Right lobe of liver (tissue), 6 donors: ENCODE measurements at regions not wholly inside any gene's neighbourhood (a gene's known extent, or its start where the extent isn't known, plus 50 kb on each side); places are given as distances from the start of the nearest gene placed in this dataset.

ENCODE experiments used
- ATAC-seq, 4 donors: fragments of 200-7000 bp; cut with Tn5 transposase; one replicate each; pipeline ENCODE4 v1.9.1; 2020; ENCODE audit warnings: mild to moderate bottlenecking in 4 of 4, moderate library complexity in 4 of 4
- DNase-seq, 3 donors: peaks; one replicate each; pipeline ENCODE4 v3.0.0-alpha.2; 2020
- H3K27ac ChIP-seq, 3 donors: fragments of 200-600 bp; one replicate each; pipeline ENCODE4 v1.8.0; 2022
- H3K27me3 ChIP-seq, 2 donors: fragments of 200-600 bp; one replicate each; pipeline ENCODE4 v1.8.0; 2022
- H3K36me3 ChIP-seq, 4 donors: fragments of 200-600 bp; sonication (generic) in 1 of 4; one replicate each; pipeline versions ENCODE4 v1.5.1 to v1.8.0; 2017 to 2022; ENCODE audit warnings: control low read depth in 1 of 4
- H3K4me1 ChIP-seq, 4 donors: fragments of 200-600 bp; sonication (generic) in 1 of 4; one replicate each; pipeline versions ENCODE4 v1.5.1 to v1.8.0; 2017 to 2022; ENCODE audit warnings: control low read depth in 1 of 4
- H3K4me3 ChIP-seq, 3 donors: fragments of 200-600 bp; one replicate each; pipeline ENCODE4 v1.8.0; 2022
- H3K9me3 ChIP-seq, 4 donors: fragments of 200-600 bp; sonication (generic) in 1 of 4; one replicate each; pipeline versions ENCODE4 v1.5.1 to v1.8.0; 2017 to 2022; ENCODE audit warnings: control low read depth in 1 of 4
- CTCF ChIP-seq, 4 donors: fragments of 200-600 bp in 3 of 4; fragments of 450-650 bp in 1 of 4; IDR thresholded peaks; one replicate each; pipeline versions ENCODE4 v1.5.1 to v1.8.0; 2016 to 2022; ENCODE audit warnings: antibody characterized with exemption in 4 of 4, mild to moderate bottlenecking in 2 of 4
- POLR2A ChIP-seq: fragments of 450-650 bp; IDR thresholded peaks from one replicate; pipeline ENCODE4 v1.6.1; 2017; ENCODE audit warnings: antibody characterized with exemption, mild to moderate bottlenecking
- WGBS: methylation state at CpG from one replicate; pipeline ENCODE4 v1.1.6; 2018; ENCODE audit warnings: low coverage, low lambda C conversion rate; ENCODE audit not compliant: insufficient coverage; ENCODE audit errors: missing lambda C conversion rate; 5-methylcytosine and 5-hydroxymethylcytosine counted together
- intact Hi-C, 2 donors: fragments of 100-400 bp; cut with DNase I; formaldehyde crosslinking; loops; one replicate each; pipeline versions ENCODE4 v1.11.2 to v1.14.1; 2022
- donor health status: DM: no; HTN: yes; CAD: no.
- donor health status: DM: no; HTN: no; CAD: no.
- donor health status: DM: no; HTN: no; CAD: no.
- donor health status: DM: no; HTN: yes; CAD: no.
- donor health status: DM: no; HTN: yes; CAD: no.

GRCh38 chr6:113627480-113627879 lies 229.7 kb upstream of the MARCKS start:
- ATAC-seq: no peak
- Histone ChIP-seq H3K9me3 (no peaks in the 10 kb centered on the region), H3K36me3 (no peaks in the 10 kb centered on the region), H3K27me3 (no peaks in the 10 kb centered on the region), H3K4me3 (no peak overlapping the region), H3K4me1 (peaks cover 0 to 11% (median 0%) of the 10 kb centered on the region in 4 donors), H3K27ac (no peak overlapping the region)
- WGBS: 81% methylated on average over 2 of the region's 2 CpGs
- intact Hi-C loops: no loop called here
- TF ChIP-seq CTCF (IDR thresholded peaks at IDR 0.05): no peak
- no peak for TF ChIP-seq POLR2A
- DNase-seq: no peak

GRCh38 chr6:113629256-113629655 lies 227.9 kb upstream of the MARCKS start:
- TF ChIP-seq POLR2A (no peak), CTCF (IDR thresholded peaks at IDR 0.05) (no peak)
- intact Hi-C loops: no loop called here
- H3K4me1 ChIP-seq: peaks cover 0 to 14% (median 0%) of the 10 kb centered on the region in 4 donors

GRCh38 chr6:113629975-113630737 lies 227.0 kb upstream of the MARCKS start:
- Histone ChIP-seq H3K27ac (peak overlapping the region in 1 of 3 donors; percentile 79), H3K27me3 (no peaks in the 10 kb centered on the region), H3K4me3 (no peak overlapping the region), H3K4me1 (peaks cover 0 to 14% (median 0%) of the 10 kb centered on the region in 4 donors), H3K9me3 (no peaks in the 10 kb centered on the region), H3K36me3 (no peaks in the 10 kb centered on the region)
- DNase-seq (no peak), ATAC-seq (peak in 3 of 4 donors; percentile 14 to 40 (median 24))
- TF ChIP-seq POLR2A (no peak), CTCF (IDR thresholded peaks at IDR 0.05) (no peak)
- 47% methylated on average over 1 of the region's 1 CpG for WGBS
- intact Hi-C loops: no loop called here

More at GRCh38 chr6:113629256-113629655, 227.9 kb upstream of the MARCKS start:
- DNase-seq (no peak), ATAC-seq (no peak)
- no peaks in the 10 kb centered on the region for H3K36me3 ChIP-seq
- no peak overlapping the region for H3K4me3 ChIP-seq
- H3K9me3 ChIP-seq: no peaks in the 10 kb centered on the region
- H3K27me3 ChIP-seq: no peaks in the 10 kb centered on the region
- H3K27ac ChIP-seq: no peak overlapping the region

- Histone ChIP-seq H3K36me3 (no peaks in the 10 kb centered on the region), H3K27ac (peak overlapping the region in 2 of 3 donors; percentile 47 to 79), H3K9me3 (no peaks in the 10 kb centered on the region), H3K27me3 (no peaks in the 10 kb centered on the region), H3K4me3 (no peak overlapping the region), H3K4me1 (peaks cover 0 to 15% (median 0%) of the 10 kb centered on the region in 4 donors)
- intact Hi-C loops: no loop called here
- DNase-seq: no peak
- TF ChIP-seq POLR2A: no peak
- TF ChIP-seq CTCF (IDR thresholded peaks at IDR 0.05): no peak
- WGBS: 48% methylated on average over 7 of the region's 7 CpGs
- peak; percentile 55 to 66 (median 58) for ATAC-seq
Observed at GRCh38 chr6:113630738-113631535, 226.2 kb upstream of the MARCKS start.
